ENCODE measurements at regions not wholly inside any gene's neighbourhood (a gene's known extent, or its start where the extent isn't known, plus 50 kb on each side); places are given as distances from the start of the nearest gene placed in this dataset.

DNA sequence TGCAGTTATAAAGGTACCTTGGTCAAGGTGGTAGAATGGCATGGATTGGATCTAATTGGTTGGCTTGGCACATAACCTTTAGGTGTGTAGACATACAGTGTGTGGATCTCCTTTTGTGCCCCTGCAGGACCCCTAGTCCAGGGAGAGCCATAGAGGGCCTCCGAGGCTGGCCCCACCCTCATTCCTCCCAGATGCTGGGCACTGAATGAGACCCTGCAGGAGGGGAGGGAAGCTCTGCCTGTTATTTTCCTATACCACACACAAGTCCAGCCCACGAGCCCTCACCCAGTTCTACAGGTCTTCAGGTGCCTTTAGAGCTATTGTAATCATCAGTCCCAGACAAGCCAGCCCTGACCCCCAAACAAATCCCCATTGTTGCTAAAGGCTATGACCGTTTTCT lies 58.9 kb downstream of the KCNF1 start:
- no peaks in the 10 kb centered on the region for H3K36me3 Mint-ChIP-seq (ENCODE audit: low read depth)
- H3K79me2 ChIP-seq (replicated peaks; ENCODE audit: insufficient read depth) = no peaks in the 10 kb centered on the region
- H3K27me3 ChIP-seq (ENCODE audit: insufficient read depth) = no peaks in the 10 kb centered on the region
- H3K4me2 ChIP-seq = no peak overlapping the region
- ATAC-seq (no peak), DNase-seq (ENCODE audit: low spot score) (no peak)
- H3F3A ChIP-seq (replicated peaks; ENCODE audit: low read depth) = no peaks in the 10 kb centered on the region
- peaks cover 27% of the 10 kb centered on the region for H3K4me1 Mint-ChIP-seq
- no peaks in the 10 kb centered on the region for H4K20me1 ChIP-seq (replicated peaks; ENCODE audit: insufficient read depth)
- no peak overlapping the region for H3K4me3 Mint-ChIP-seq
- no peak overlapping the region for H3K27ac ChIP-seq (ENCODE audit: low read depth)
- H3K27ac Mint-ChIP-seq = no peak overlapping the region
- peaks cover 4% of the 10 kb centered on the region; the same call in 1 of the 3 replicates for H3K9me3 Mint-ChIP-seq
- no peak for TF ChIP-seq POLR2AphosphoS5 (IDR thresholded peaks at IDR 0.05; ENCODE audit: low read depth)
- no peak for TF ChIP-seq STAT1 (IDR thresholded peaks at IDR 0.05; ENCODE audit: unreplicated experiment)
- TF ChIP-seq REST (IDR thresholded peaks at IDR 0.05; ENCODE audit: unreplicated experiment) = no peak
- H3K36me3 ChIP-seq (ENCODE audit: insufficient read depth) = no peaks in the 10 kb centered on the region
- H3K4me3 ChIP-seq = no peak overlapping the region
- no peaks in the 10 kb centered on the region for H3K9me2 ChIP-seq (ENCODE audit: insufficient read depth)
- H2AFZ ChIP-seq = no peak overlapping the region
- H3K27me3 Mint-ChIP-seq (ENCODE audit: insufficient read depth, low read depth, poor library complexity) = peaks cover 6% of the 10 kb centered on the region
- peaks cover 8% of the 10 kb centered on the region for H3K4me1 ChIP-seq (ENCODE audit: insufficient read depth)

GRCh38 chr2:10971161-10971887 lies 59.6 kb downstream of the KCNF1 start:
- peaks cover 8% of the 10 kb centered on the region for H3K4me1 ChIP-seq (ENCODE audit: insufficient read depth)
- ATAC-seq = no peak
- no peaks in the 10 kb centered on the region for H3K27me3 ChIP-seq (ENCODE audit: insufficient read depth)
- no peaks in the 10 kb centered on the region for H4K20me1 ChIP-seq (replicated peaks; ENCODE audit: insufficient read depth)
- no peak for DNase-seq (ENCODE audit: low spot score)
- H2AFZ ChIP-seq = 0 out of 2 replicates have a peak overlapping the region, but pooled peaks have one; percentile 5
- Mint-ChIP-seq H3K27ac (no peak overlapping the region), H3K4me3 (no peak overlapping the region), H3K9me3 (peaks cover 4% of the 10 kb centered on the region; the same call in 1 of the 3 replicates), H3K36me3 (ENCODE audit: low read depth) (no peaks in the 10 kb centered on the region), H3K4me1 (peaks cover 27% of the 10 kb centered on the region), H3K27me3 (ENCODE audit: insufficient read depth, low read depth, poor library complexity) (peaks cover 6% of the 10 kb centered on the region)
- no peak overlapping the region for H3K27ac ChIP-seq (ENCODE audit: low read depth)
- H3K79me2 ChIP-seq (replicated peaks; ENCODE audit: insufficient read depth) = no peaks in the 10 kb centered on the region
- no peaks in the 10 kb centered on the region for H3K9me2 ChIP-seq (ENCODE audit: insufficient read depth)
- no peaks in the 10 kb centered on the region for H3F3A ChIP-seq (replicated peaks; ENCODE audit: low read depth)
- no peak overlapping the region for H3K4me3 ChIP-seq
- H3K36me3 ChIP-seq (ENCODE audit: insufficient read depth) = no peaks in the 10 kb centered on the region
- H3K4me2 ChIP-seq = no peak overlapping the region
- TF ChIP-seq STAT1 (IDR thresholded peaks at IDR 0.05; ENCODE audit: unreplicated experiment) (no peak), JUNB (IDR thresholded peaks at IDR 0.05; ENCODE audit: unreplicated experiment) (no peak), ETS1 (IDR thresholded peaks at IDR 0.05) (no peak), CREB1 (CRISPR knock-in tag; IDR thresholded peaks at IDR 0.05; ENCODE audit: low read depth) (no peak), POLR2AphosphoS5 (IDR thresholded peaks at IDR 0.05; ENCODE audit: low read depth) (no peak), EZH2phosphoT487 (IDR thresholded peaks at IDR 0.05; ENCODE audit: unreplicated experiment) (no peak)
- TF ChIP-seq, protein P1, sequence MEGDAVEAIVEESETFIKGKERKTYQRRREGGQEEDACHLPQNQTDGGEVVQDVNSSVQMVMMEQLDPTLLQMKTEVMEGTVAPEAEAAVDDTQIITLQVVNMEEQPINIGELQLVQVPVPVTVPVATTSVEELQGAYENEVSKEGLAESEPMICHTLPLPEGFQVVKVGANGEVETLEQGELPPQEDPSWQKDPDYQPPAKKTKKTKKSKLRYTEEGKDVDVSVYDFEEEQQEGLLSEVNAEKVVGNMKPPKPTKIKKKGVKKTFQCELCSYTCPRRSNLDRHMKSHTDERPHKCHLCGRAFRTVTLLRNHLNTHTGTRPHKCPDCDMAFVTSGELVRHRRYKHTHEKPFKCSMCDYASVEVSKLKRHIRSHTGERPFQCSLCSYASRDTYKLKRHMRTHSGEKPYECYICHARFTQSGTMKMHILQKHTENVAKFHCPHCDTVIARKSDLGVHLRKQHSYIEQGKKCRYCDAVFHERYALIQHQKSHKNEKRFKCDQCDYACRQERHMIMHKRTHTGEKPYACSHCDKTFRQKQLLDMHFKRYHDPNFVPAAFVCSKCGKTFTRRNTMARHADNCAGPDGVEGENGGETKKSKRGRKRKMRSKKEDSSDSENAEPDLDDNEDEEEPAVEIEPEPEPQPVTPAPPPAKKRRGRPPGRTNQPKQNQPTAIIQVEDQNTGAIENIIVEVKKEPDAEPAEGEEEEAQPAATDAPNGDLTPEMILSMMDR (conservative IDR thresholded peaks at IDR 0.05; ENCODE audit: low read depth in 2 of 2) = no peak

Measured in GM23338 (cell line).